ENCODE measurements at regions not wholly inside any gene's neighbourhood (a gene's known extent, or its start where the extent isn't known, plus 50 kb on each side); places are given as distances from the start of the nearest gene placed in this dataset.

GRCh38 chr10:52954407-52954806 lies 181.8 kb upstream of the MBL2 start:
- POLR2A ChIA-PET = no interaction called here
- Mint-ChIP-seq H3K4me3 (no peak overlapping the region), H3K4me1 (ENCODE audit: low read depth) (no peaks in the 10 kb centered on the region), H3K27ac (no peak overlapping the region), H3K27me3 (no peaks in the 10 kb centered on the region), H3K36me3 (ENCODE audit: low read depth) (no peaks in the 10 kb centered on the region), H3K9me3 (peaks cover 5% of the 10 kb centered on the region)
- H3K36me3 ChIP-seq (ENCODE audit: insufficient read depth, low read length) = no peaks in the 10 kb centered on the region
- H3K4me1 ChIP-seq (ENCODE audit: insufficient read depth, low read length) = no peaks in the 10 kb centered on the region
- intact Hi-C loops (cut with DNase I, micrococcal nuclease) = no loop called here
- H3K27me3 ChIP-seq (ENCODE audit: control insufficient read depth in 1 of 2, insufficient read depth in 2 of 2, low read length in 2 of 2) = no peaks in the 10 kb centered on the region
- ATAC-seq (ENCODE audit: poor library complexity) = no peak
- H3K9me3 ChIP-seq (ENCODE audit: control insufficient read depth in 1 of 2, insufficient read depth in 1 of 2, low read length in 2 of 2) = peaks cover 4 to 34% of the 10 kb centered on the region in 2 experiments
- CTCF ChIA-PET = no interaction called here
- H3K4me3 ChIP-seq (ENCODE audit: low read length) = no peak overlapping the region
- DNase-seq = no peak
- no peak overlapping the region for H3K27ac ChIP-seq (ENCODE audit: low read depth in 1 of 2, low read length in 2 of 2)
- TF ChIP-seq, protein P1, sequence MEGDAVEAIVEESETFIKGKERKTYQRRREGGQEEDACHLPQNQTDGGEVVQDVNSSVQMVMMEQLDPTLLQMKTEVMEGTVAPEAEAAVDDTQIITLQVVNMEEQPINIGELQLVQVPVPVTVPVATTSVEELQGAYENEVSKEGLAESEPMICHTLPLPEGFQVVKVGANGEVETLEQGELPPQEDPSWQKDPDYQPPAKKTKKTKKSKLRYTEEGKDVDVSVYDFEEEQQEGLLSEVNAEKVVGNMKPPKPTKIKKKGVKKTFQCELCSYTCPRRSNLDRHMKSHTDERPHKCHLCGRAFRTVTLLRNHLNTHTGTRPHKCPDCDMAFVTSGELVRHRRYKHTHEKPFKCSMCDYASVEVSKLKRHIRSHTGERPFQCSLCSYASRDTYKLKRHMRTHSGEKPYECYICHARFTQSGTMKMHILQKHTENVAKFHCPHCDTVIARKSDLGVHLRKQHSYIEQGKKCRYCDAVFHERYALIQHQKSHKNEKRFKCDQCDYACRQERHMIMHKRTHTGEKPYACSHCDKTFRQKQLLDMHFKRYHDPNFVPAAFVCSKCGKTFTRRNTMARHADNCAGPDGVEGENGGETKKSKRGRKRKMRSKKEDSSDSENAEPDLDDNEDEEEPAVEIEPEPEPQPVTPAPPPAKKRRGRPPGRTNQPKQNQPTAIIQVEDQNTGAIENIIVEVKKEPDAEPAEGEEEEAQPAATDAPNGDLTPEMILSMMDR (IDR thresholded peaks at IDR 0.05) = no peak

DNA sequence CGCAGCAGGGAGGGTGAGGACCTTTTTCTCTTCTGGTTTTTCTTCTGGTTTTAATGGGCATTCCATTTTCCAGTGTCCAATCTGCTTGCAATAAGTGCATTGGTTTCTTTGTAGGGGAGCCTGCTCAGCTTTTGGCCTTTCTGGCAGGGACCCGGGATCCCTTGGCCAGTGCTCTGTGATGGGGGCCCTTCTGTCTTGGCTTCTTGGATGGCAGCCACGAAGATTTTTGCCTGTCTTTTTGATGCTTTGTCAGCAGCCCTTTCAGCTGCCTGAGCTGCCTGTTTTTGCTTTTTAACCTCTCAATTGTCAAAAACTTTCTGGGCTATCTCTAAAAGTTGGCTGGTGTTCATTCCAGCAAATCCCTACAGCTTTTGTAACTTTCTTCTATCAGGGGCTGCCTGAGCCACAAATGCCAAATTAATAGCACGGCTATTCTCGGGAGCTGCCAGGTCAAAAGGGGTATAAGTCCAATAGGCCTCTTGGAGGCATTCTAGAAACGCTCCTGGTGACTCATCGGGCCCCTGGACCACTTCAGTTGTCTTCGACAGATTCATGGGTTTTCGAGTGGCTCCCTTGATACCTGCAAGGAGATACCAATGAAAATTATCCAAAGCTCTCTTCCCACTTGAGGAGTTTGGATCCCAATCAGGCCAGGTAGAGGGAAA lies 179.9 kb upstream of the MBL2 start:
- POLR2A ChIA-PET = no interaction called here
- TF ChIP-seq, protein P1 (IDR thresholded peaks at IDR 0.05) = no peak
- H3K36me3 Mint-ChIP-seq (ENCODE audit: low read depth) = no peaks in the 10 kb centered on the region
- Histone ChIP-seq H3K4me1 (ENCODE audit: insufficient read depth, low read length) (no peaks in the 10 kb centered on the region), H3K9me3 (ENCODE audit: control insufficient read depth in 1 of 2, insufficient read depth in 1 of 2, low read length in 2 of 2) (peaks cover 4 to 43% of the 10 kb centered on the region in 2 experiments), H3K4me3 (ENCODE audit: low read length) (no peak overlapping the region), H3K27ac (ENCODE audit: low read depth in 1 of 2, low read length in 2 of 2) (no peak overlapping the region), H3K27me3 (ENCODE audit: control insufficient read depth in 1 of 2, insufficient read depth in 2 of 2, low read length in 2 of 2) (no peaks in the 10 kb centered on the region), H3K36me3 (ENCODE audit: insufficient read depth, low read length) (no peaks in the 10 kb centered on the region)
- DNase-seq (no peak), ATAC-seq (ENCODE audit: poor library complexity) (no peak)
- CTCF ChIA-PET = no interaction called here
- no peak overlapping the region for H3K27ac Mint-ChIP-seq
- no peaks in the 10 kb centered on the region for H3K27me3 Mint-ChIP-seq
- H3K4me3 Mint-ChIP-seq = no peak overlapping the region
- peaks cover 5% of the 10 kb centered on the region for H3K9me3 Mint-ChIP-seq
- intact Hi-C loops (cut with DNase I, micrococcal nuclease) = no loop called here
- no peaks in the 10 kb centered on the region for H3K4me1 Mint-ChIP-seq (ENCODE audit: low read depth)

DNA sequence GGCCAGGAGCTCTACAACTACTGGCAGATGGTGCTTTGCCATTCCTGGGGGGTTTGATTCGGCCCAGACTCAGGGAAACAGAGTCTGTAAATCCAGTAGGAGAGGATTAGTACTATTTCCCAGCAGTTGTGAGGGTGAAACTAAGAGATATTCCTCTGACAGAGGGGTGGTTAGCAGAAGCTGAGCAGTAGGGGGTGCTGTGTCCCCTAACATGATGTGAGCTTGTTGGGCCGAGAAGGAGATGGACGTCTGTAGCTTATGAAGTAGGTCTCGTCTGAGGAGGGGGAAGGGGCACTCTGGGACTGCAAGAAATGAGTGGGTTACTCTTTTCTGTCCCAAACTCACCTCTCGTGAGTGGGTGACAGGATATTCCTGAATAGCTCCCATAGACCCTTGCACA lies 179.2 kb upstream of the MBL2 start:
- no peaks in the 10 kb centered on the region for H3K27me3 ChIP-seq (ENCODE audit: control insufficient read depth in 1 of 2, insufficient read depth in 2 of 2, low read length in 2 of 2)
- Mint-ChIP-seq H3K4me3 (no peak overlapping the region), H3K27me3 (no peaks in the 10 kb centered on the region), H3K9me3 (peaks cover 5% of the 10 kb centered on the region), H3K4me1 (ENCODE audit: low read depth) (no peaks in the 10 kb centered on the region), H3K27ac (no peak overlapping the region), H3K36me3 (ENCODE audit: low read depth) (no peaks in the 10 kb centered on the region)
- ChIA-PET POLR2A (no interaction called here), CTCF (no interaction called here)
- TF ChIP-seq, protein P1 (IDR thresholded peaks at IDR 0.05) = no peak
- H3K4me3 ChIP-seq (ENCODE audit: low read length) = no peak overlapping the region
- peak in 2 of 14 experiments; percentile 21 to 27 for DNase-seq
- intact Hi-C loops (cut with DNase I, micrococcal nuclease) = no loop called here
- H3K27ac ChIP-seq (ENCODE audit: low read depth in 1 of 2, low read length in 2 of 2) = no peak overlapping the region
- no peaks in the 10 kb centered on the region for H3K36me3 ChIP-seq (ENCODE audit: insufficient read depth, low read length)
- peaks cover 4 to 47% of the 10 kb centered on the region in 2 experiments for H3K9me3 ChIP-seq (ENCODE audit: control insufficient read depth in 1 of 2, insufficient read depth in 1 of 2, low read length in 2 of 2)
- no peaks in the 10 kb centered on the region for H3K4me1 ChIP-seq (ENCODE audit: insufficient read depth, low read length)
- ATAC-seq (ENCODE audit: poor library complexity) = no peak
